GM21390 (cell line): ENCODE measurements at regions not wholly inside any gene's neighbourhood (a gene's known extent, or its start where the extent isn't known, plus 50 kb on each side); places are given as distances from the start of the nearest gene placed in this dataset.
"Not testable (repeated sequence)": the region's sequence is repeated elsewhere in the genome, so short reads cannot be mapped to it uniquely, and the experiment has no call there.

ENCODE experiments used
- ATAC-seq: cut with Tn5 transposase; IDR thresholded peaks from one replicate; pipeline ENCODE4 v1.9.1; 2021; ENCODE audit not compliant: unreplicated experiment

DNA sequence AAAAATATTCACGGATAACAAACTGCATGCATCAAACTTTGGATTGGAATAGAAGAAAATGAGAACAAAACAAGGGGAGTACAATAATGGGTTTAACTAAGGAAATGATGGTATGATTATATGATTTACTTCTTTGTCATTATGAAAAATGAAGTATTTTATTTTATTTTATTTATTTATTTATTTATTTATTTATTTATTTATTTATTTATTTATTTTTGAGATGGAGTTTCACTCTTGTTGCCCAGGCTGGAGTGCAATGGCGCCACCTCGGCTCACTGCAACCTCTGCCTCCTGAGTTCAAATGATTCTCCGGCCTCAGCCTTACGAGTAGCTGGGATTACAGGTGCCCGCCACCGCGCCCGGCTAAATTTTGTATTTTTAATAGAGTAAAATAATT, 234.1 kb upstream of the SEMA3C start:
- ATAC-seq: not testable (repeated sequence)

DNA sequence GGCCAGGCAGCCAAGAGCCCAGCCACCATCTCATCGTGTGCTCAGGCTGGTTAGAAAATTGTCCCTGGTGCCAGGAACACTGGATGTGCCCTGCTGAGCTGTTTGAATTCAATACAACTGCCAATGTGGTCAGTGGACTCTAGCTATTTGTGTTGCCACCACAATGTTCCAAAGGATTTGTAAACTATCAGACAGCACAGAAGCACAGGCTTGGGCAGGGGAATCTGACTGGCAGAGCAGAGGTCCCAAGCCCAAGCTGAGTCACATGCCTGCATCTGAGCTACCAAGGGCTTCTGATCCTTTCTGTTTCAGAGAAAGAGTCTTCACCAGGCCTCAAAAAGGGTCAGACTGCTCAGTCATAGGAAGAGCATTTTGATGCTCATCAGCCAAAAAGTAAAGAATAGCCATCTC, 232.1 kb upstream of the SEMA3C start:
- ATAC-seq: no peak

DNA sequence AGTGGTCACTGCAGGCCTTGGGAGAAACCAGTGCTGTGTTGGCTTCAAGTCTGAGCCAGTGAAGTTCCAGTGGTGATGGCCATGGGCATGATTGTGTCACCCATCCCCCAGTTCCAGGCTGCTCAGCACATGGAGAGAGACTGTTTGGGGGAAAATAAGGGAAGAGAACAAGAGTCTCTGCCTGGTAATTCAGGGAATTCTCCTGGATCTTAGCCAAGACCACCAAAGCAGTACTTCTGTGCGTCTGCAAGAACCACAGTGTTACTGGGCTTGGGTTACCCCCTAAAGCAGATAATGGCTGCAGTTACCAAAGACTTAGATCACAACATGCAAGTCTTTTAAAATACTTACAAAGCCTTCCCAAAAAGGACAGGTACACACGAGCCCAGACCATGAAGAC, 225.0 kb upstream of the SEMA3C start:
- no peak for ATAC-seq

DNA sequence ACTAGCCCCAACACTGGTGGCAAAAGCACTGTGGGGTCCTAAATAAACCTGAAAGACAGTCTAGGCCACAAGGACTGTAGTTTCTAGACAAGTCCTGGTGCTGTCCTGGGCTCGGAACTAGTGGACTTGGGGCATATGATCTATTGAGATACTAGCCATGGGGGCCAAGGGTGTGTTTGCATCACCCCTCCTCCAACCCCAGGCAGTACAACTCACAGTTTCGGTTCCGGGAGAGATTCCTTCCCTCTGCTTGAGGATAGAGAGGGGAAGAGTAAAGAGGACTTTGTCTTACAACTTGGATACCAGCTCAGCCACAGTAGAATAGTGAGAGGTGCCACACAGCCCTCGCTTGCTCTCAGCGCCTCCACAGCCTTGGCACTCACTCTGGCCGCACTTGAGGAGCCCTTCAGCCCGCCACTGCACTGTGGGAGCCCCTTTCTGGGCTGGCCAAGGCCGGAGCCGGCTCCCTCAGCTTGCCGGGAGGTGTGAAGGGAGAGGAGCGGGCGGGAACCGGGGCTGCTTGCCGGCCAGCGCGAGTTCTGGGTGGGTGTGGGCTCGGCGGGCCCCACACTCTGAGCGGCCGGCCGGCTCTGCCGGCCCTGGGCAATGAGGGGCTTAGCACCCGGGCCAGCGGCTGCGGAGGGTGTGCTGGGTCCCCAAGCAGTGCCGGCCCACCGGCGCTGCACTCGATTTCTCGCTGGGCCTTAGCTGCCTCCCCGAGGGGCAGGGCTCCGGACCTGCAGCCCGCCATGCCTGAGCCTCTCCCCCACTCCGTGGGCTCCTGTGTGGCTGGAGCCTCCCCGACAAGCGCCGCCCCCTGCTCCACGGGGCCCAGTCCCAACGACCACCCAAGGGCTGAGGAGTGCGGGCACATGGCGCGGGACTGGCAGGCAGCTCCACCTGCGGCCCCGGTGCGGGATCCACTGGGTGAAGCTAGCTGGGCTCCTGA, 222.7 kb upstream of the SEMA3C start:
- ATAC-seq: not testable (repeated sequence)

DNA sequence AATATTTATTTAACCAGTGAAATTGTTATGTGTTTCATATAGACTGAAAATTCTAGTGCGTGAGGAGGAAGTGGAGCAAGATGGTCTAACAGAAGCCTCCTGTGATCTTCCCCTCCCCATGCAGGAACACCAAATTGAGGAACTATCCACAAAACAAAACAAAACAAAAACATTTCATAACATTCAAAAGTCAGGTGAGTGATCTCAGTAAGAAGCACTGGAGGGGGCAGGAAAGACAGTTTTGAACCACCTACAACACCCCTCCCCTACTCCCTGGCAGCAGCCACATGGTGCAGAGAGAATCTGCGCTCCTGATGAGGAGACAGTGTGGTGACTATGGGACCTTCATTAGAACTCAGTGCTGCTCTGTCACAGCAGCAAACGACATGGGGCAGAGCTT, 221.9 kb upstream of the SEMA3C start:
- no peak for ATAC-seq

DNA sequence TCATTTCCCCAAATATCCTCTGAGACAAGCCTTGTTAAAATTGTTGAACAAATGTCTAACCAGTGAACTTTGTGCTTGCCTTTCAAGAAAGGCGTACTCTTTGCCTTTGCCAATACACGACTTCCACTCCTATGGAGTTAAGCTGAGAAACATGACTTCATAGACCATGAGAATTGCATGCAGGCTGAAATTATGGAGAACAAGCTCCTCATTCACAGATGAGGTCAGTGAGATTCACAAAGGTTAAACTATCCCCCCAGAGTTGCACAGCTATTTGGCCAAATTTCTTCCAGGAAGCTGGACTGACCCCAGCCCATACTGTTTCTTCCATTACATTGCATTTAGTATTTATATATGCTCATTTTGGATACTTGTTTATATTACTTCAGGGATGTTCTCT, 221.4 kb upstream of the SEMA3C start:
- ATAC-seq: no peak

DNA sequence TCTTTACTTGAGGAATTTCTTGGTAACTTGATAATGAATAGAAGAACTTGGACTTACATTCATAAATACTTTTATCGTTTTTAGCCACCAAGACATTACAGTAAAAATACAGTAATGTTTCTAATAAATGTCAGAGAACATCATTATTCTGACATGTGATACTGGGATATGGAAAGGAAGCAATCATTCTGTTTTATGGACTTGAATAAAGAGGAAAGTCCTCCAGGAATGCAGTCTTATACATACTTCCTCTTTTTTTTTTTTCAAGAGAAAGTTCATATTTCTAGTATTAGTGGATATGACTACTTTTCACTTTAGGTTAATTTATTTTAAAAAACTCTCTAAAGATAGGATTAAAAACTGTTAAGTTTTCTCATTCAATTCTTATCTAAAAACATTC, 220.0 kb upstream of the SEMA3C start:
- no peak for ATAC-seq

DNA sequence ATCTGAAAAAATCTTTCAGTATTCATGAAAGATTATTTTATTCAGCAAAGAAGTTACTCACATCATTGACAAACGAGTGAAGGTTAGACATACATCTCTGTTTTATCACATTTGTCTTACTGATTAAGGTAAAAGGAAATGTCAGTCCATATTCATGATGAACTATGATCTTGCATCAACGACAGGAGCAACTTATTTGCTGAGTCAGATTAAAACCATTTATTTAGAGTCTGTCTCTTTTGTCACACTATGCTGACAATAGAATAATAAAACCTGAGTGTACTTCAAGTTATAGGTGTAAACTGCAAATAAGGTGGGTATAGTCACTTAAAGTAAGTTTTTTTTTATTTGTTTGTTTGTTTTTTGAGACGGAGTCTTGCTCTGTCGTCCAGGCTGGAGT, 216.5 kb upstream of the SEMA3C start:
- ATAC-seq: no peak

DNA sequence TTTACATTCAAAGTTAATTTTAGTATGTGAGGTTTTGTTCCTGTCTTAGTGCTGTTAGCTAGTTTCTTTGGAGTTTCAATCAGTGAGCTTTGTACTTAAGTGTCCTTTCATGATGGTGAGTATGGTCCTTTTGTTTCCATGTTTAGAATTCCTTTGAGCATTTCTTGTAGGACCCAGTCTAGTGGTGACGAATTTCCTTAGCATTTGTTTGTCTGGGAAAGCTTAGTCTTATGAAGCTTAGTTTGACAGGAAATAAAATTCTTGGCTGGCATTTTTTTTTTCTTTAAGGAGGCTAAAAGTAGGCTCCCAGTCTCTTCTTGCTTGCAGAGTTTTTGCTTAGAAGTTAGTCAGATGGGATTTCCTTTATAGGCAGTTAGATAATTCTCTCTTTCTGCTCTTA, 209.2 kb upstream of the SEMA3C start:
- no peak for ATAC-seq

DNA sequence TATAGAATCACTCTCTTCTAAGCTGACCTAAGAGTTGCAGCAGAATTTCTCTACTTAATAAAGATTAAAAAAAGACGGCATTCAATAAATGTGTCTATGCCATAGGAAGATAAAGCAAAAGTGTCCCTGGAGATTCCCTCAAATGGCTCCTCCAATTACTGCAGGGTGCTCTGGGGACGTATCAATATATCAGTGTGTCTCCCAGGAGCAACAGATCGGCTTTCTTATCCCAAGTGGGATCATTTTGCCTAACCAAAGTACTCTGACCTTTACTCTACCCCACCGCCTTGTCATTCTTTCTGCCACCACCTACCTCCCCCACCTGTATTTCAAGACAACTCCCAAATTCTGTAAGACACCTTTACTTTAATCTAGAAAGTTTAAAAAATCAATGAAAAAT, 202.0 kb upstream of the SEMA3C start:
- no peak for ATAC-seq

DNA sequence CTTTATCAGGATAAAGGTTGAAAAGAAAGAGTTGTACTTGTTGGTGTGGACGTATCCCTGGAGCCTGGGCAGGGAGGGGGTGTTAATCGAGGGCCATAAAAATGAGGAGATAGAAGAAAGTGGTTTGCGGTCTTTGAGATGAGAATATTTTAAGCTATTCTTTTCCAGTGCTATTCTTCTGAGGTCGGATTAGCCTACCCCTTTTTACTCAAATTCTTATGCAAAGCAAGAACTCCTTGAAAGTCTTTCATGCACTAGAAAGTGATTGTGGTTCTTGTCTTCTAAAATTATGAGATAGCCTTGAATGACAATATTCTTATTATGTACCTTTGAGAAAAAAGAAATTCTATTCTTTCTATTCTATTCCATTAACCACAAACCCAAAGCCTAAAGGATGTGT, 201.3 kb upstream of the SEMA3C start:
- no peak for ATAC-seq

DNA sequence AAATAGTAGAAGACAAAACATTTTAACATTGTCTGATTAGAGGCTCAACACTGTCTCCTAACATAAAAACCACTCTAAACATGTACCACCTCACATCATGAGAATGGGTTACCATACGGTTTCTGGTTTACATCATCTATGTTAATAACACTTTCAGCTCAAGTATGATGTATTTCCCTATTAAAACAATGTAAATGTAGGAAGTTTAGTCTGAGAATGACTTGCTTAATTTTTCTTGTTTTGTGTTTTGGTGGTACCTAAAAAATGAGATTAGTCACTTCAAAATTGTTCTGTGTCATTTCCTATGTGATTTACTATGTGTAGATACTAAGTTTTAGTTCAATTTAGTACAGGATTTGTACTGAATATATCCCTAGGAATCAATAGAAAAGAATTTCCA, 195.8 kb upstream of the SEMA3C start:
- ATAC-seq: no peak

DNA sequence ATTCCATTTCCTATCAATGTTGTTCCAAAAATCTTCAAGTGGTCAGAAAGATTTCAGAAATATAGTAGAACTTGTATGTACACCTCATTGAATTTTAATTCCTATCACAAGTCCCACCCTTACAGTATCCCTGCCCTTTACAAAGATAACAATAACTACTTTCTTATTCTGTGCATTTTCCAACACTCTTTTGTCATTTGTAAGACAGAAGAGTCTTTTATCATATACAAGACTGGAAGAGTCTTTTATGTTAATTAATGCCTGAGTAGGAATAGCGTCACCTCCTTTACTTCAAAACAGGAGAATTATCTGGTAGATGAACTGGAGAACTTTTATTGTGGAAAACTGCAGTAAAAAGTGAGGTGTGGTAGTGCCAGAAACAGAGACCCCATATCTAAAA, 193.9 kb upstream of the SEMA3C start:
- no peak for ATAC-seq

DNA sequence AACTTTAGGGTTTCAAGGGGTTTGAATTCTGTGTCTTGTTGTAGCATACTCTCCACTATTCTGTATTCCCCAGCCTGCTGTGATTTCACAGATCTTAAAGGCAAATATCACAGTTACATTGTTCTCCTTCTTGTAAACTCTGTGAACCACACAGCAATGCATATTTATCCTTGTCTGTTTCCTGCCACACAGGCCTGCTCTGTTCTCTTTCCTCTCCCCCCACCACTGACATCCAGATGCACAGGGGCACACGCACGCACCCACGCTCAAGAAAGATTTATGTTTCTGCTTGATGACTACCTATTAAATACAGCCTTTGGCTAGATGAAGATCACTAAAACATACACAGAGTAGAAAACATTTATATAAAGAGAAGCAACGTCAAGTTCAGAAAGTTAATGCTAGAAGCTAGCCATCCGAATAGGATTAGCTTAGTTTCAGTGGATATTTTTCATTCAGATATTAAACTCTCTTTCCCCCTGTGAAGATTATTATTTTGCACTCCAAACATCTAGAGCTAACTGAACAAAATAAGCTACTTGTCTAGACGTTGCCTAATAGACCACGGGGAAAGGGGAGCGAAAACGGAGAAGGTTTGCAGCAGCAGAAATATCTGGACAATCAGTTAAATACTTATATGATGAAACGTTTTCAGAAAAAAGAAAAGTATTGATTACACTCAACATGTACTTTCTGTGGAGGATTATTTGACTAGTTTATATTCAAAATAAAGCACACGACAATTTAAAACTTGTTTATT, 193.1 kb upstream of the SEMA3C start:
- ATAC-seq: no peak

DNA sequence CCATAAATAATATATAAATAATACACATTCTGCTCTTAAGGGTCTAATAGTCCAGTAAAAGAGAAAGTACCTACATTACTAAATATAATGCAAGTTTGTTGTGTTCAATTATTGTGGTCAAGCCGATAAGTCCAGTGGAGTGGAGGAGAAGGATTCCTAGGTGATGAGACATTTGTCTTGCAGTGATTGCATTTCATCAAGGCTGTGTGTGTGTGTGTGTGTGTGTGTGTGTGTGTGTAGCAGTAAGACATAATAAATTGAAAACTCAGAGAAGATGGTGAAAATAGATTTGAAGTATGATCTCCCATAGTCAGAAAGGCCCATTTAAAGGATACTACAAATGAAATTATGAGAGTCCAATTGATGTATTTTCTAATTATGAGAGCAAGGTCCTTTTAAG, 192.5 kb upstream of the SEMA3C start:
- no peak for ATAC-seq

DNA sequence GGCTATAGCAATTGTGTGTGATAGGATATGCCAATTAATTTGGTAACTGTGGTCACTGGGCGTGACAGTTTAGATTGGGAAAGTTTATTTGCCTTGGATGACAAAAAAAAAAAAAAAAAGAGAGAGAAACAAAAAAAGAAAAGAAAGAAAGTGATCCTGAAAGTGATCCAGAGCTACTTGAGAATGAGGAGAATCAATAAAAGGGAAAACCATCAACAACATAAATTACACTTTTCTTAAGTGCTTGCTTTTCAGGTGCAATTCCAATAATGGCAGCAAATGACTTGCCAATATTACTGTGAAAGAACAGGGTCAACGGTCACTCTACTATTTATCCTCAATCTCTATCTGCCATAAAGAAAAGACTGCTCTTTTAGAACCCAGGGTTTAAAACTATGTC, 191.8 kb upstream of the SEMA3C start:
- no peak for ATAC-seq

DNA sequence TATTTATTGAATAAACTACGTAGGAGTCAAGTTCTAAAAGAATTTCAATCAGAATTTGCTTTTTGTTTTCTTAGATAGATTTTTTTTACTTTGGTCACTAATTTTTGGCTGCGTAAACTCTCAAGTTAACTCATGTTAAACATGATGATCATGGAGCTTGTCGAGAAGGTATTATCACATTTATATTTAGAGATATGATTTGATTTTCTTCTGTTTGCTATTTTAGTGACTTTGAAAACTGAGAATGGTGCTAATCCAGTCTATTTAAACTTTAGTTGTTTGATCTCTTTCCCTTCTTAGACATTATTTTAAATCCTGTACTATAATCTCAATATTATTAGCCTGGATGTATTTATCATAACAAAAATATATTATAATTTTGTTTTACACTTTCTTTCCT, 179.4 kb upstream of the SEMA3C start:
- no peak for ATAC-seq

DNA sequence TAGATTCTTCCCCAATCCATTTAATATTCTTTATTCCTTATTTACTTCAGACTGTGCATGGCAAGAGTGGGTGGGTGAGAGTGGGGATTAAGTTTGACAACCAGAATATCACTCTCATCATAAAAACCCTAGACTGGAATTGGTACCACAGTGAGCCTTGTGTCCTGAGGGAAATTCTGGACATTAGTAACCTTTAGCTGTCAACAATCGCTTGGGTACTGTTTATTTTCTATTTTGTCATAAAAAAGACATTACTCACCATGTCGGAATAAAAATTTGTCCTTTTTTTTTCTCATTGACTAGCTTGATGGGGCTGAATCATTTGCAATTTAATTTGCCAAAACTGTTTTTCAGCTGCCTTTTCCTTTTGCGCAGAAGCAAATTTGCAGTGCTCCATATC, 176.1 kb upstream of the SEMA3C start:
- no peak for ATAC-seq

DNA sequence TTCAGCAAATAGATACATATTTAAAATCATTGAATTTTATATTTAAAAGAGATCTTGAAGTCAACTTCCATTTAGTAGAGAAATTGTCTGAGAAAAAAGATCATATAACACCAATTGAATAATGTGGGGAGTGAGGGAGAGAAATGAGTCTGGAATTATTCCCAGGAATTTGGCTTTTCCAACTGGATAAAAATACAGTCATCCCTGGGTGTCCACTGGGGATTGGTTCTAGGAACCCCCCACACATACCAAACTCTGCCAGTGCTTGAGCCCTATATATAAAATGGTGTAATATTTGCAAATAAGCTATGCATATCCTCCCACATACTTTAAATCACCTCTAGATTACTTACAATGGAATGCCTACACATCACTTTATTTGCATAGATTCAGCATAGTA, 162.8 kb upstream of the SEMA3C start:
- no peak for ATAC-seq

DNA sequence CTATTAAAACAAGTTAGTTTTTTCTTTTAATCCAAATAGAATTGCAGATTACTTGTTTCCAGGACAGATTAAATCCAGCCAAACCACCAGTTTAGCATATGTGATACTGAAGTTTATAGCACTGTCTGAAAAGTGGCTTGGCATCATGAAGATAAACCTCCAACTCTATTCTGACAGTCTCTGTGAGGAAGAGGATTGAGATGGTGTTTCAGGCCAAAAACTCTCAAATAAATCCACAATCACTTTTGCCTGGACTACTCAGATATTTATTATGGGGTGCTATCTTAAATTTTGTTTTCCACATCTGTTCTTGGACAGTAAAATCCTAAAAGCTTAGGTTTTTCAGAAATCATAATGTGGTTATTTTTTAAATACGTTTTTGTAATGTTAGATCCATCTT, 161.7 kb upstream of the SEMA3C start:
- no peak for ATAC-seq

DNA sequence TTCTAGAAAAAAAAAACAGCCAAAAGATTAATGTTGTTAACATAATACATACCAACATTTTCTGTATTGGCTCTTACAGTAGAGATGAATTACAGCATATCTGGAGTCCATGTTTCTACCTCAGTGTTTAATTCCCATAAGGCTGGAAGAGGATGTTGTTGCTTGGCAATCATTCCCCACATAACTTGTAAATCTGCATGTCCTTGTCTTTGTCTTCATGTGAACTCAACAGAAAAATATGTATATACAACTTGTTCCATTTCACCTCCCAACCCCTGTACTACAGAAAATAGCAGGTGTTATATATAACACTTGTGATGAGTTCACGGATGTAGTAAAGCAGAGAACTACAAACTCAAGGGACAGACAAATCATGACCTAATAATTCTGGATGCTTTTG, 160.9 kb upstream of the SEMA3C start:
- no peak for ATAC-seq

DNA sequence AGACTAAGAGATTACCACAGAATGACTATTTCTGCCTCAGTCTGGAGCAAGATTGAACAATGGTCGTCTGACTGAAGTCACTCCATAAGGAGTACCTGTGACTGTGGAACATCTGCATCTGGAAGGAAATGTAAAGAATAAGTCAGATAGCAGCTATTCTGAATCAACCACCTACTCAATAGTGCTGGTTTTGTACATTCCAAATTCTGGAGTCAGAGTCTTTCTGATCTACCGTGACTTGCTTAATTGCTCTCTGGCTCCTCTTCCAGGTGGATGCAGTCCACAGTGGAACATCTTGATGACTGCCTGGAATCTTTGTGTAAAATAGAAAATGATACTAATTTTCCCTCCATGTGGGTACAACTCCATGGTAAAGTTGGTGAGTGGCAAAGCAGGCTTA, 156.3 kb upstream of the SEMA3C start:
- no peak for ATAC-seq
